Erythroblast (primary cell): ENCODE measurements at regions not wholly inside any gene's neighbourhood (a gene's known extent, or its start where the extent isn't known, plus 50 kb on each side); places are given as distances from the start of the nearest gene placed in this dataset.

Source experiments
- GATA1 ChIP-seq: IDR thresholded peaks from 2 replicates; pipeline ENCODE4 v1.6.1; 2011; ENCODE audit warnings: low read depth, mild to moderate bottlenecking, control low read depth, low read length, moderate library complexity
- POLR2A ChIP-seq: IDR thresholded peaks from 2 replicates; pipeline ENCODE4 v1.6.1; 2011; ENCODE audit warnings: mild to moderate bottlenecking, low read length

DNA sequence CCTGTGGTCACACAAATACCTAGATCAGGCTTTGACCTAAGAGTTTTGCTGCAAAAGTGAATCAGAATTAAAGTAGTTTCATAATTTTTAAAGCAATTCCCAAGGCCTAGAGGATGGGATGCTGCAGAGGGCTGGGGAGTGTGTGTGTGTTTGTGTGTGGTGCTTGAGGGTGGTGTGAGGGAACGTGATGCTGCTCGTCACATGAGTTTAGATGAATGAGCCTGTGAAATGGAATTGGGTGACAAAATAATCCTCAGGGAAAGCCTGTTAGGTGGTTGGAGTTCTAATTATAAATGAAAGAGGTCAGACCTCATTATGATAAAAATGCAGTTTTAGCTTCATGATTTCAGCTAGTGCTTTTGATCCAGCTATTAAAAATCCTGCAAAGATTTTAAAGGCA lies 87.5 kb upstream of the TMEM170B start:
- TF ChIP-seq POLR2A (no peak), GATA1 (no peak)
